Kidney (tissue), 13 donors: ENCODE measurements at regions not wholly inside any gene's neighbourhood (a gene's known extent, or its start where the extent isn't known, plus 50 kb on each side); places are given as distances from the start of the nearest gene placed in this dataset.

ENCODE experiments used
- DNase-seq, 5 donors: peaks; one replicate each; pipeline ENCODE4 v3.0.0-alpha.2; 2013 to 2020
- FAIRE-seq: peaks from 2 replicates; lab custom pipeline; 2012; peaks lifted over from hg19 to GRCh38; lab: Jason Lieb, UNC
- H3K27ac ChIP-seq, 2 donors: one replicate each; pipeline ENCODE4 v1.7.0; 2013; ENCODE audit warnings: low read depth in 2 of 2, low read length in 2 of 2, inconsistent platforms in 1 of 2
- H3K27me3 ChIP-seq: one replicate; pipeline ENCODE4 v1.7.1; 2013; ENCODE audit warnings: low read length, inconsistent platforms; ENCODE audit not compliant: control insufficient read depth, insufficient read depth
- H3K36me3 ChIP-seq, 3 donors: one replicate each; pipeline versions ENCODE4 v1.7.0 to v1.7.1; 2013; ENCODE audit warnings: low read length in 3 of 3, control low read depth in 1 of 3, inconsistent platforms in 1 of 3; ENCODE audit not compliant: insufficient read depth in 3 of 3, control insufficient read depth in 2 of 3
- H3K4me1 ChIP-seq, 3 donors: one replicate each; pipeline versions ENCODE4 v1.7.0 to v1.7.1; 2013; ENCODE audit warnings: low read length in 3 of 3, inconsistent platforms in 1 of 3, low read depth in 1 of 3; ENCODE audit not compliant: control insufficient read depth in 2 of 3, insufficient read depth in 2 of 3
- H3K4me3 ChIP-seq, 3 donors: one replicate each; pipeline versions ENCODE4 v1.7.0 to v1.8.1; 2013; ENCODE audit warnings: low read length in 3 of 3, control low read depth in 1 of 3, inconsistent platforms in 1 of 3
- H3K9ac ChIP-seq, 3 donors: one replicate each; pipeline versions ENCODE4 v1.7.0 to v1.7.1; 2013; ENCODE audit warnings: low read length in 3 of 3, control low read depth in 1 of 3, inconsistent platforms in 1 of 3
- H3K9me3 ChIP-seq, 3 donors: one replicate each; pipeline versions ENCODE4 v1.7.0 to v1.7.1; 2013; ENCODE audit warnings: low read length in 3 of 3, control low read depth in 1 of 3, inconsistent platforms in 1 of 3; ENCODE audit not compliant: control insufficient read depth in 2 of 3, insufficient read depth in 1 of 3
- CTCF ChIP-seq: IDR thresholded peaks from 3 replicates; pipeline ENCODE4 v1.5.1; 2012; ENCODE audit warnings: mild to moderate bottlenecking, moderate library complexity, borderline replicate concordance; ENCODE audit not compliant: insufficient read depth; ENCODE audit errors: extremely low read depth
- intact Hi-C: fragments of 100-400 bp; cut with DNase I; formaldehyde crosslinking; loops from one replicate; pipeline ENCODE4 v1.11.1; 2022
- donor health status: control.
- donor health status: control.
- donor health status: control.
- donor health status: control.
- donor health status: control.
- donor health status: DM: yes; HTN: yes; CAD: no.
- donor health status: Normal renal cell carcinoma (clear cell type).

GRCh38 chr2:228860601-228861285, 410.3 kb downstream of the PID1 start:
- no peak for TF ChIP-seq CTCF
- H3K27ac ChIP-seq = no peak overlapping the region
- FAIRE-seq (no peak), DNase-seq (no peak)
- H3K9me3 ChIP-seq = no peaks in the 10 kb centered on the region
- no peak overlapping the region for H3K9ac ChIP-seq
- no peaks in the 10 kb centered on the region for H3K4me1 ChIP-seq
- H3K27me3 ChIP-seq = no peaks in the 10 kb centered on the region
- H3K4me3 ChIP-seq = no peak overlapping the region
- intact Hi-C loops = no loop called here
- no peaks in the 10 kb centered on the region for H3K36me3 ChIP-seq

DNA sequence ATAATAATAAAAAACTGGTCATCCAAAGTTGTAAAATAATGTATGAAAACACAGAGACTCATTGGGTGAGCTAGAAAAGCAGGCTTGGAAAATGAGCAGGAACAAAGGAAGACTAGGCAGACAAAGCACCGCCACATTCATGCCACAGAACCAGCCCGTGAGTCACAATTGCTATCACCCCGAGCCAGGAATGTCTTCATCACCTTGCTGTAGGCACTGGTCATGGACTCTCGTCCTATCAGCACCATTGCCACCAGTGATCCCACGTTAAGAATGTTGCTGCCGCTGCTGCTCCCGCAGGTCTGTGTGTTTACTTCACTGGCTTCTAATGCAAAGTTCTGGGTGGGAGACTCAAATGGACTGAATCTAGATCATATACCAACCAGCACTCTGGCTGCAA, 417.9 kb downstream of the PID1 start:
- H3K9ac ChIP-seq = no peak overlapping the region
- no peak for FAIRE-seq
- no peak for TF ChIP-seq CTCF
- no peaks in the 10 kb centered on the region for H3K4me1 ChIP-seq
- intact Hi-C loops = no loop called here
- no peaks in the 10 kb centered on the region for H3K27me3 ChIP-seq
- no peaks in the 10 kb centered on the region for H3K36me3 ChIP-seq
- H3K27ac ChIP-seq = no peak overlapping the region
- no peaks in the 10 kb centered on the region for H3K9me3 ChIP-seq
- DNase-seq = no peak
- H3K4me3 ChIP-seq = no peak overlapping the region

GRCh38 chr2:228848638-228849037, 422.4 kb downstream of the PID1 start:
- Histone ChIP-seq H3K4me1 (no peaks in the 10 kb centered on the region), H3K36me3 (no peaks in the 10 kb centered on the region), H3K27ac (no peak overlapping the region), H3K4me3 (no peak overlapping the region), H3K9me3 (no peaks in the 10 kb centered on the region), H3K27me3 (no peaks in the 10 kb centered on the region), H3K9ac (no peak overlapping the region)
- no peak for TF ChIP-seq CTCF
- DNase-seq = no peak
- intact Hi-C loops = no loop called here
- FAIRE-seq = no peak

DNA sequence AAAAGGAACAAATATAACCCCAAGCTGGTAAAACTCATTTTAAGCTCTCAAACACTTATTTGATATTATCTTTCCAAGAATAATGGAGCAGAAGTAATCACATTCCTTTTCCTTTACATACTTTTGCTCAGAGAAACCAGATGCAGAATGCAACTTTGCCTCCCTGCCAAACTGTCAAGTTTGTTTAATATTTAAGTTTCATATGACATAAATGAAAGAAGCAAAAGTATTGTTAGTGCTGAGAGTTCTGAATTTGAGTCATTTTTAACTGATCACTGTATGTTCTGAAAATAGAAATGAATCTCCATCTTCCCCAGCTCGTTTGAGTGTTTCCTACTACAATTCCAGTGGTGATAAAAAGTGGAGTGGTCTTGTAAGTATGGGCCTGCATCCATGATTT, 423.4 kb downstream of the PID1 start:
- no peaks in the 10 kb centered on the region for H3K27me3 ChIP-seq

More for the DNA sequence above, 423.4 kb downstream of the PID1 start:
- TF ChIP-seq CTCF = no peak
- Histone ChIP-seq H3K27ac (no peak overlapping the region), H3K9ac (no peak overlapping the region), H3K36me3 (no peaks in the 10 kb centered on the region), H3K9me3 (no peaks in the 10 kb centered on the region), H3K4me3 (no peak overlapping the region), H3K4me1 (no peaks in the 10 kb centered on the region)
- FAIRE-seq = no peak
- intact Hi-C loops = no loop called here
- DNase-seq = no peak
